ENCODE measurements at regions not wholly inside any gene's neighbourhood (a gene's known extent, or its start where the extent isn't known, plus 50 kb on each side); places are given as distances from the start of the nearest gene placed in this dataset.
"Not testable (repeated sequence)": the region's sequence is repeated elsewhere in the genome, so short reads cannot be mapped to it uniquely, and the experiment has no call there.

DNA sequence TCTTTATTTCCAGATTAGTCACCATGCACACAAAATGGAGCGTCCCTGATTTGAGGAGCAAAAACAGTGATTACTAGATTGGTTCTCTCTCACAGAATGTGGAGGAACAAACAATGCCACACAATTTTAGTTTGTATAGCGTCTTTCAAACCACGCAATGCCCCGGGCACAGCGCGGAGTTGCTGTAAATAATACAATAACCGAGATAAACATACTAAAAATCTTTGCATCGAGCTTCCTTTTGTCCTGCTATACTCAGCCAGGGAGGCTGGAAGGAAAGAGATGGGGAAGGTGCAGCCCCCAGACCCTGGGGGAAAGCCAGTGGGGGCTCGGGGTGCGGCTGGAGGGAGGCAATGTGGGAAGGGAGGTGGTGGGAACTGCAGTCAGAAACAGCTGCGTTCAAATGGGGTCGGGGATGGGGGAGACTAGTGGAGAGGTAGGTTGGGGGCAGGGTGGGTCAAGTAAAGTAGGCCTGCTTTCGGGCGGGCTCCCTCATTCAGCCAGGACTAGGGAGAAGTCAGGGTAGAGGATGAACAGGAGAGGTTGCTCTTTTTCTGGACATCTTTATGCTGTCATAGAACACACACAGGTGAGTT lies 366.3 kb downstream of the RPS6KC1 start:
- DNase-seq (ENCODE audit: low read depth, low spot score) = no peak

DNA sequence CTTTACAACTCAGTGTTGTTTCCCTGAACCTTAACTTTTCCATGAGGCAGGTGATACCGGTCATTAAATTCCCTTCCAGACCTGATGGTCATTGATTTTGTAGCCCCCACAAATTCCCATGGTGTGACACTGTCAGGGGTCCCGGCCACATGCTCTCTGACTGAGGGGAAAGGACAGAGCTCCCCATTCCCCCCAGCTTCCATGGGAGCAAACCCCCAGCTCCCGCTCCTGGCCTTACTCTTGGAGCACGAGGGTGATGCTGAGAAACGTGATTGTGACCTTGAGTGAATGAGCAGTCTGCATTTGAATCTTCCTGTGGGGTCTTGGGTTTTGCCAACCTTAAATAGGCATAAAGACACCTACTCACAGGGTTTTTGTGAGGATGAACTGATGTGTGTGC lies 366.8 kb downstream of the RPS6KC1 start:
- no peak for DNase-seq (ENCODE audit: low read depth, low spot score)

DNA sequence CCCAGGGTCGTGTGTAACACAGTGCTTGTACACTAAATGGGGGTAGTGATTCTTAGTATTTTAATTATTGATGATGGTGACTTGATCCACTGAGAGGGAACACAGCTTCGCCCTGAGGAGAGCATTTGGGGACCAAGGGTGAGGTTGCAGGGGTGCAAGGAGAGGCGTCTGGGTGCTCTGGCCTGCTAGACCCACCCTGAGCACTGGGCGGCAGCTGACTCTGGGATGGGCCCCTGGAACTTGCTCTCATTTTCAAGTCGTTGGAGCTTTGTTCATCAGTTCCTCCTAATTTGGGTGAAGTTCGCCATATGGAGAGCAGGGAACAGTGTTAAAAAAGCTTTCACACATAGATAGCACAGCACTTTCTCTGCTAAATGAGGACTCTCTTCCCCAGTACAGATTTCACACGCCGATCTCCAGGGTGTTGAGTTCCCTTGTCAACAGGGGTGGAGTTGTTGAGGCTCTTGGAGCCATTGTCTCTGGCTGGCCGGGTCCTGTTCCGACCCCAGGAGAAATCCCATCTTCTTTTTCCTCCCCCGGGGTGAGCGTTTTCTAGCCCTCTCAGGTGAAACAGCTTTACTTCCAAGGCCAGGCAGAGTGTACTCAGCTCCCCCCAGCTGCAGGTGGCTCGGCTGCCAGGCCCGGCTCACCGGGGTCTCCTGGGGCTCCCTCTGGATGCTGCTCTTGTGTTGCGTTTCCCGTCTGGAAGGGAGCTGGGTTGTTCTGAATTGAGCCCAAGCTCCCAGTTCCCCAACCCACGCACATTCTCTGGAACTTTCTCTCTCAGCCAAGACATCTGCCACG lies 367.4 kb downstream of the RPS6KC1 start:
- DNase-seq (ENCODE audit: low read depth, low spot score) = no peak

DNA sequence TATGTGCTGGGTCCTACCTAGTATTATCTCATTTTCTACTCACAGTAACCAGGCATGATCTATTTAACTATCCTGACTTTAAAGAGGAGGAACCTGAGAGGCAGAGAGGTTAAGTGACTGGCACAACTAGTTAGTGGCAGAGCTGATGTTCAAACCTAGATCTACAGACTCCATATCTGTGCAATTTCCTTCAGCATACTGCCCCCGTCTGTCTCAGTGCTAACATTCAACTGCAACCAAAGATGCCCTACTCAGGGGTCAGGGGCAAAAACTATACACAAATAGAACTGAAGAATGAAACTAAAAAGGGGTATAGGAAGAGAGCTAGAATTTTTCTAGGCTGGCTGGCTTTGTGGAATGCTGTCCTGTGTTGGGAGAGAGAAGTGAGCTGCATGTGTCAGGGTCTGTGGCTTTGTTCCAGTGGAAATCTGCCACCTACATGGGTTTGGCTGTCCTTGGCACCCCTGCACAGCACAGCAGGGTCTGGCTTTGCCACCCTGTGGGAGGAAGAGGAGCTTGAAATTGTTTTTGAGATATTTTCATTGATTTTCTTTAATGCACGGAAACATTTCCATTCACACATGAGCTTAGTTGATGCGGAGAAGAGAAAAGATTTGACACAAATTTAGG lies 368.5 kb downstream of the RPS6KC1 start:
- no peak for DNase-seq (ENCODE audit: low read depth, low spot score)

GRCh38 chr1:213421178-213421577 lies 370.1 kb downstream of the RPS6KC1 start:
- DNase-seq (ENCODE audit: low read depth, low spot score) = not testable (repeated sequence)

DNA sequence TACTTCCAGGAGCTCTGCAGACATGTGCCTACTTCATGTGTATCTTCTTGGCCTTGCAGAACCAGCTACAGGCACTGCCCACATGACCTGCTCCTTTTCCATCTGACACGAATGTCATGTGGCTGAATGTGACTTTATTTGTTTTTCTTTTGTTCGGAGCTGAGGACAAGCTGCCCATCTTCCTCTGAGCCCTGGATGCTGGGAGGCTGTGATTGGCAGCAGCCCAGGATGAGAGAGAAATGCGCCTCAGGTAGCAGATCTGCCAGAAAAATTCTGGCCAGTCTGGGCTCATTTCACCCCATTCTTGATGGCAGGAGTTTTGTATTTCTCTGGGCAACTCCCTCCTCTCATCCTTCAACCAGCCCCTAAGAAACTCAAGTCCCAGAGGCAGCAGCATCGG lies 372.0 kb downstream of the RPS6KC1 start:
- DNase-seq (ENCODE audit: low read depth, low spot score) = no peak

GRCh38 chr1:213423605-213424004 lies 372.6 kb downstream of the RPS6KC1 start:
- no peak for DNase-seq (ENCODE audit: low read depth, low spot score)

GRCh38 chr1:213425376-213426030 lies 374.5 kb downstream of the RPS6KC1 start:
- DNase-seq (ENCODE audit: low read depth, low spot score) = no peak

DNA sequence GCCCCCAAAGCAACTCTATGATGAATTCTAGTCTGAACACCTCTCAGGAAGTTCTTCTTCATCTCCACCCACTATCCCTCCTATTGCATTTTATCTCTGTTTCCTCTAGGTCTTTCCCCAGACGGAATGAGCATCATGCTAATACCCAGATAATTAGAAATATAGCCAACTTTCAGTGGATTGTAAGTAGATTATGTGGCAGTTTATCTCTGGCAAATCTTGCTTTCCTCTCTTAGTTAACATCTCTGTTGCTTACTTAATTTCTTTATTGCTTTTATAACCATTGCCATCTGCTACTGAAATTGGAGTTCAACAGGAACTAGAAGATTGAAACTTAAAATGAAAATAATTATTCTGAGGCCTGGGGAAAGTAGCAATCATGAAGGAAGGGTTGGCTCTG lies 378.6 kb downstream of the RPS6KC1 start:
- DNase-seq (ENCODE audit: low read depth, low spot score) = no peak

- no peak for DNase-seq (ENCODE audit: low read depth, low spot score)
Measured at GRCh38 chr1:213435715-213436114, 384.7 kb downstream of the RPS6KC1 start.

DNA sequence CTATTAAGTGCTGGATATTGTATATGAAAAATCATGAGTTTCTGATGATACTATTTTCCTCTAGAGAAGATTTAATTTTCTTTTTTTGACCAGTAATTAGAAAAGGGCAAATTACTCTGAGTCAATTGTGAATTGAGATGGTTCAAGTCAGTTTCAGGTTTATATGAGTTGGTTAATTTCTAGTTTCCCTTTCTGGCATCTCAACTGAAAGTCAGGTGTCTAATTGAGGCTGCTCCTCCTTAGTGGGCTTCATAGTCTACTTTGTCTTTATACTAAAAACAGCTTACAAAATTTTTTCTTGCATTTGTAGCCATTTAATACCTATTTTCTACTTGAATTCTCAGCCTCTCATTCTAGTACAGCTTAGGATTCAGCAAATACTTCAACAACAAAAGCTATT lies 387.3 kb downstream of the RPS6KC1 start:
- DNase-seq (ENCODE audit: low read depth, low spot score) = no peak

- no peak for DNase-seq (ENCODE audit: low read depth, low spot score)
Measured at GRCh38 chr1:213439703-213440102, 388.7 kb downstream of the RPS6KC1 start.

- no peak for DNase-seq (ENCODE audit: low read depth, low spot score)
Measured at GRCh38 chr1:213440766-213441165, 389.7 kb downstream of the RPS6KC1 start.

DNA sequence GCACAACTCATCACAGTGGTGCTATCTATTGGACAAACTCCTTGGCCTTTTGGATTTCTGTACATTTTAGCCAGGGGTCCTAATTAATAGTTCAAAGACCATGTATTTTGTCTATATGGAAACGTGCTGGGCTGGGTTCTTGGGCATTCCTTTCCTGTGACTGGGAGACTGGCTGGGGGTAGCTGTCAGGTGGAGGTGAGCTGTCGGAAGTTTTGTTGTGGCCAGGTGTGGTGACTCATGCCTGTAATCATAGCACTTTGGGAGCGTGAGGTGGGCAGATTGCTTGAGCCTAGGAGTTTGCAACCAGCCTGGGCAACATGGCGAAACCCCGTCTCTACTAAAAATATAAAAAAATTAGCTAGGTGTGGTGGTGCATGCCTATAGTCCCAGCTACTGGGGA lies 392.4 kb downstream of the RPS6KC1 start:
- no peak for DNase-seq (ENCODE audit: low read depth, low spot score)

DNA sequence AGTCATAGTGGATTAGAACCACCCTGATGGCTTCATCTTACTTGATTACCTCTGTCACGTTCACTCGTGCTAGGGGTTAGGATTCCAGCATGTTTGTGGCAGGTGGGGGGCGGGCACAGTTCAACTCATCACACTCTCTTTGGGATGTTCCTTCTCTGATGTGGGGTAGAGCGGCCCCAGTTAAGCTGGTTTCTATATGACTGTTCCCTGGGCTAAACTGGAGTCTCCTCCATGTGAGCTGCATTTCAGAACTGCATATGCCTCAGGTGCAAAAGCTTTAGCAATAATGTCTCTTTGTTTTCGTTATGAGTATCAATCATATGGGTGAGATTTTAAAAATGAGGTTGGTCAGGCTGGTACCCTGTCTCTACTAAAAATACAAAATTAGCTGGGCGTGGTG lies 393.2 kb downstream of the RPS6KC1 start:
- no peak for DNase-seq (ENCODE audit: low read depth, low spot score)

GRCh38 chr1:213446496-213446895 lies 395.5 kb downstream of the RPS6KC1 start:
- DNase-seq (ENCODE audit: low read depth, low spot score) = no peak

DNA sequence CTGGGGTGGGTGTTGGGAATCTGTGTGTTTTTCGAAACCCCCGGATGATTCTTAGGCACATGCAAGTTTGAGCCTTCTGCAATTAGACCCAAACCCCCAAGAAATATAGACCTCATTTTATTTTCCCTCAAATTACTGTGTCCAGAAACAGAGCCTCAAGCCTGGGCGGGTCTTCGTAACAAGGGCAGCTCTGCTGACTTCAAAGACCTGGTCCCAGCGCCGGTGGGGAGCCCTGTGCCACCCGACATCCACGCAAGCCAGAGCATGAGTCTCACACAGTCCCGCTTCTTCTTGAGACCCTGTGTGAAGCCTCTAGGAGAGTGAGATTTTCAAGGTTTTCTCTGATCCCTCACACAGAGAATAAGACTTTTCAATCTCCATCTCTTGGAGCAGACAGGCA lies 397.3 kb downstream of the RPS6KC1 start:
- DNase-seq (ENCODE audit: low read depth, low spot score) = no peak

DNA sequence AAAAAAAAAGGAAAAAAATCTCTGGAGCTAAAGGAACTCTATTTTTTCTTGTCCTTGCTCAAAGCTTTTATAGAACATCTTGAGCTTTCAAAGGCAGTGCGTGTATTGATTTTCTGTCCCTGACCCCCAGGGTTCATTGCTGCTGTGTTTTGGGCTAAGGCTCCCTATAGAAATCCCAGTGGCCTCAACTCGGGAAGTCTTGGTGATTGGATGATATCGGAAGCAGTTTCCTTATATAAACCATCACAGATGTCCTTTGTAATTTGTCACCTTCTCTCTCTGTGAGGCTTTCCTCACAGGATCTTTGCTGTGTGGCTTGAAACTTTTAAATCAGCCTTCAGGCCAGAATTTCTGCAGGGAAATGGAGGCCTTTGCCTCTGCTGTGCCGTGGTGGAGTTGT lies 397.7 kb downstream of the RPS6KC1 start:
- no peak for DNase-seq (ENCODE audit: low read depth, low spot score)

DNA sequence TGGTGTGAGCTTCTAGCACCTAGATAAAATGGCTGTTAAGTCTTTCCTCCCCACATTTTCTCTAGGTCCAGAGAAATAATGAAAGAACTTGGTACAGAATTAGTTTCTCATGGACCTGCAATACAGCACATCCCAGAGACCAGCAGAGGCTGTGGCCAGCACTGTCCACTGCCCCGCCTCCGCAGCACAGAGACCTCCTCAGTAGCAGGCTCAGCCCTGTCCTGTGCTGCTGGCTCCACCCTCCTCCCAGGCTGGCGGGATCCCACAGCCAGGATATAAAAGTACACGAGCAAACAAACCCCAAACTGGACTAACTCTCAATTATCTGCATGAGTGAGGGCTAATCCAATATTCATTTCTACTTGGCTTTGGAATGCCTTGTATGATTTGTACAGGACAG lies 401.5 kb downstream of the RPS6KC1 start:
- no peak for DNase-seq (ENCODE audit: low read depth, low spot score)

DNA sequence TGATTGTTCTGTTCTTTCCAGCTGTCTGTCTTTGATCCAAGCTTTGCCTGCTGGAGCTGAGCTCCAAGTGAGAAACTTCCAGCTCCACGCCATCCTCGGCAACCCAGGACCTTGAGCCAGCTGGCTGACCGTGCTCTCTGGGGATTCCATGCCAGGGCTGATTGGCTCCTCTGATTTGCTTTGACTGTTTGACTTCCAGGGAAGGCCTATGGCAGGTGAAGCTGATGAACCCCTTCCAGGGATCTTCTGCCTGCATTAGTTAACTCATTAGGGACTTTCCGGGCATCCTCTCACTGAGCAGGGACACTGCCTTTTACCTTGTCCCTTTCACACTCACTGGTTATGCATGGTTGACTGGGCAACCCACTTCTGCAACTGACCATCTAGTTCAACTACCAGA lies 406.1 kb downstream of the RPS6KC1 start:
- DNase-seq (ENCODE audit: low read depth, low spot score) = no peak

- DNase-seq (ENCODE audit: low read depth, low spot score) = no peak
Measured at GRCh38 chr1:213457733-213458132, 406.7 kb downstream of the RPS6KC1 start.

- not testable (repeated sequence) for DNase-seq (ENCODE audit: low read depth, low spot score)
Measured at GRCh38 chr1:213462374-213462773, 411.3 kb downstream of the RPS6KC1 start.

Measured in activated naive CD8-positive, alpha-beta T cell treated with anti-CD3 and anti-CD28 coated beads, Interleukin-2, amount 50 U/mL, for 16 hours (primary cell).